ENCODE measurements at regions not wholly inside any gene's neighbourhood (a gene's known extent, or its start where the extent isn't known, plus 50 kb on each side); places are given as distances from the start of the nearest gene placed in this dataset.

GRCh38 chr6:56900784-56901183 lies 54.1 kb upstream of the BEND6 start:
- in situ Hi-C loops (cut with MboI): no loop called here
- Histone ChIP-seq H3K9me3 (replicated peaks; ENCODE audit: control insufficient read depth, insufficient read depth, low read length) (no peaks in the 10 kb centered on the region), H3K4me1 (ENCODE audit: control insufficient read depth, insufficient read depth, low read length) (no peaks in the 10 kb centered on the region), H3K4me3 (no peak overlapping the region), H2AFZ (ENCODE audit: control insufficient read depth, low read depth, low read length) (no peak overlapping the region), H4K20me1 (ENCODE audit: control insufficient read depth, insufficient read depth) (no peaks in the 10 kb centered on the region), H3K79me2 (ENCODE audit: control insufficient read depth, insufficient read depth, low read length) (no peaks in the 10 kb centered on the region), H3K27me3 (replicated peaks in 1 of 2; ENCODE audit: control insufficient read depth in 2 of 2, insufficient read depth in 2 of 2, low read length in 1 of 2) (no peaks in the 10 kb centered on the region), H3K27ac (ENCODE audit: control insufficient read depth, insufficient read depth) (no peak overlapping the region), H3K36me3 (ENCODE audit: control insufficient read depth in 2 of 2, insufficient read depth in 2 of 2, low read length in 1 of 2) (no peaks in the 10 kb centered on the region), H3K4me2 (ENCODE audit: control insufficient read depth, insufficient read depth) (no peak overlapping the region), H3K9ac (ENCODE audit: control insufficient read depth, insufficient read depth, low read length) (no peak overlapping the region)
- CTCF ChIA-PET: interaction anchor here (0.9 to 9.4 kb wide), 9 partner anchors 10 to 415 kb away, joined by 3 to 200 read pairs (median 66); partner anchors contain the start of genes BEND6 and PRIM2
- SMC1A ChIA-PET (ENCODE audit: uncharacterized antibody, unreplicated experiment): interaction anchor here (0.6 to 5.7 kb wide), 5 partner anchors 9 to 416 kb away, joined by 3 to 65 read pairs (median 3); partner anchors contain the start of gene PRIM2
- POLR2A ChIA-PET: interaction anchor here (0.6 kb wide), 1 partner anchor 407 kb away, joined by 3 read pairs; no protein-coding TSS in a partner anchor
- TF ChIP-seq NR2C1 (IDR thresholded peaks at IDR 0.05): no peak
- no peak for TF ChIP-seq POLR2AphosphoS2 (IDR thresholded peaks at IDR 0.05; ENCODE audit: low read depth, low read length)
- TF ChIP-seq PKNOX1 (IDR thresholded peaks at IDR 0.05): no peak
- TF ChIP-seq HDGF (IDR thresholded peaks at IDR 0.05): no peak
- TF ChIP-seq BRCA1 (IDR thresholded peaks at IDR 0.05; ENCODE audit: low read depth, low read length): no peak
- TF ChIP-seq CREM (IDR thresholded peaks at IDR 0.05; ENCODE audit: low read depth): no peak
- no peak for TF ChIP-seq RFX5 (IDR thresholded peaks at IDR 0.05; ENCODE audit: low read depth, low read length)
- no peak for TF ChIP-seq TCF3 (IDR thresholded peaks at IDR 0.05; ENCODE audit: borderline replicate concordance, insufficient read depth, low read depth, low read length)
- TF ChIP-seq ZBTB4 (CRISPR knock-in tag; IDR thresholded peaks at IDR 0.05): no peak
- no peak for TF ChIP-seq LARP7 (IDR thresholded peaks at IDR 0.05)
- TF ChIP-seq CTCF (IDR thresholded peaks at IDR 0.05 in 2 of 3, conservative IDR thresholded peaks at IDR 0.05 in 1 of 3; ENCODE audit: control insufficient read depth in 2 of 3, extremely low read depth in 1 of 3, insufficient read depth in 1 of 3, low read depth in 3 of 3, low read length in 3 of 3): no peak
- no peak for TF ChIP-seq SREBF1 (IDR thresholded peaks at IDR 0.05; ENCODE audit: low read length)
- no peak for TF ChIP-seq SMC3 (IDR thresholded peaks at IDR 0.05; ENCODE audit: borderline replicate concordance, low read length)
- no peak for TF ChIP-seq BHLHE40 (IDR thresholded peaks at IDR 0.05; ENCODE audit: borderline replicate concordance in 1 of 2, low read depth in 2 of 2, low read length in 1 of 2)
- no peak for TF ChIP-seq IRF4 (IDR thresholded peaks at IDR 0.05; ENCODE audit: low read depth, low read length)
- TF ChIP-seq RAD21 (IDR thresholded peaks at IDR 0.05; ENCODE audit: insufficient read depth, low read depth, low read length): no peak
- no peak for TF ChIP-seq YY1 (IDR thresholded peaks at IDR 0.05; ENCODE audit: low read depth, low read length)
- ATAC-seq: no peak
- FAIRE-seq: no peak
- RAD21 ChIA-PET (ENCODE audit: unreplicated experiment): interaction anchor here (0.8 to 2.7 kb wide), 3 partner anchors 191 to 416 kb away, joined by 3 to 32 read pairs (median 3); partner anchors contain the start of gene PRIM2
- no peak for DNase-seq (ENCODE audit: low read depth, low spot score)
- WGBS (ENCODE audit: insufficient coverage, insufficient replicate concordance, low lambda C conversion rate, missing lambda C conversion rate): 87% methylated on average over 5 of the region's 5 CpGs
- intact Hi-C loops (cut with micrococcal nuclease; ENCODE audit: unreplicated experiment): loop anchor here (5.0 kb wide), 1 partner anchor 272 kb away; the partner anchor contains the start of gene BAG2
- no TSS peak for BruUV-seq (replicated peaks)
